SU-DHL-6 (cell line): ENCODE measurements at regions not wholly inside any gene's neighbourhood (a gene's known extent, or its start where the extent isn't known, plus 50 kb on each side); places are given as distances from the start of the nearest gene placed in this dataset.

Experiments
- H2AFZ ChIP-seq: fragments of 200-600 bp; sonication (generic); 2 replicates; pipeline ENCODE4 v1.6.1; 2014; ENCODE audit warnings: low read depth, mild to moderate bottlenecking, moderate library complexity, mixed read lengths, antibody characterized with exemption, low read length; ENCODE audit not compliant: severe bottlenecking
- H3F3A ChIP-seq: fragments of 200-600 bp; shearing (Covaris generic); 2 replicates; pipeline ENCODE4 v1.6.0; 2016; ENCODE audit warnings: antibody characterized with exemption, mild to moderate bottlenecking; ENCODE audit not compliant: insufficient read depth
- H3K27ac ChIP-seq: fragments of 200-600 bp; sonication (generic); 2 replicates; pipeline ENCODE4 v1.5.1; 2016; ENCODE audit warnings: low read depth, mild to moderate bottlenecking, low read length, moderate library complexity, mixed read lengths
- H3K27me3 ChIP-seq: fragments of 200-600 bp; sonication (generic), shearing (Covaris generic); 2 replicates; pipeline ENCODE4 v1.6.0; 2014; ENCODE audit warnings: mild to moderate bottlenecking, low read length
- H3K36me3 ChIP-seq: fragments of 200-600 bp; sonication (generic); 2 replicates; pipeline ENCODE4 v1.6.1; 2014; ENCODE audit warnings: mild to moderate bottlenecking, low read length, mixed read lengths
- H3K4me2 ChIP-seq: fragments of 300-600, 200-600 bp; shearing (Covaris generic), sonication (generic); 2 replicates; pipeline ENCODE4 v1.6.0; 2014; ENCODE audit warnings: low read length, low read depth, mild to moderate bottlenecking; ENCODE audit not compliant: poor library complexity, severe bottlenecking
- H3K4me3 ChIP-seq: fragments of 200-600 bp; sonication (generic); 2 replicates; pipeline ENCODE4 v1.5.1; 2014; ENCODE audit warnings: antibody characterized with exemption, low read length, mild to moderate bottlenecking, mixed read lengths; ENCODE audit not compliant: insufficient read depth, poor library complexity, severe bottlenecking
- H3K79me2 ChIP-seq: fragments of 200-600 bp; sonication (generic); 2 replicates; pipeline ENCODE4 v1.6.1; 2014; ENCODE audit warnings: mild to moderate bottlenecking, low read length, moderate library complexity; ENCODE audit not compliant: insufficient read depth
- H3K9ac ChIP-seq: fragments of 200-600 bp; sonication (generic); 2 replicates; pipeline ENCODE4 v1.7.0; 2014; ENCODE audit warnings: mild to moderate bottlenecking, low read length
- H3K9me2 ChIP-seq: fragments of 200-600 bp; sonication (generic); replicated peaks from 2 replicates; pipeline ENCODE4 v1.6.1; 2014; ENCODE audit warnings: low read length; ENCODE audit not compliant: insufficient read depth
- H3K9me3 ChIP-seq: fragments of 200-600 bp; sonication (generic); 2 replicates; pipeline ENCODE4 v1.6.1; 2014; ENCODE audit warnings: low read length, mixed read lengths; ENCODE audit not compliant: insufficient read depth
- H4K20me1 ChIP-seq: fragments of 200-600 bp; sonication (generic); 2 replicates; pipeline ENCODE4 v1.6.1; 2014; ENCODE audit warnings: low read depth, mild to moderate bottlenecking, antibody characterized with exemption, low read length, moderate library complexity, mixed read lengths
- CTCF ChIP-seq: fragments of 200-600 bp; sonication (generic); IDR thresholded peaks from one replicate; pipeline ENCODE4 v1.5.1; 2017; ENCODE audit warnings: antibody characterized with exemption, mild to moderate bottlenecking, low read length, moderate library complexity; ENCODE audit not compliant: insufficient read depth, poor library complexity, severe bottlenecking
- EZH2phosphoT487 ChIP-seq: fragments of 200-600 bp; sonication (generic), shearing (Covaris generic); conservative IDR thresholded peaks from 2 replicates; pipeline ENCODE4 v1.6.1; 2018; ENCODE audit warnings: mild to moderate bottlenecking, antibody characterized with exemption, low read length, moderate library complexity, mixed read lengths

DNA sequence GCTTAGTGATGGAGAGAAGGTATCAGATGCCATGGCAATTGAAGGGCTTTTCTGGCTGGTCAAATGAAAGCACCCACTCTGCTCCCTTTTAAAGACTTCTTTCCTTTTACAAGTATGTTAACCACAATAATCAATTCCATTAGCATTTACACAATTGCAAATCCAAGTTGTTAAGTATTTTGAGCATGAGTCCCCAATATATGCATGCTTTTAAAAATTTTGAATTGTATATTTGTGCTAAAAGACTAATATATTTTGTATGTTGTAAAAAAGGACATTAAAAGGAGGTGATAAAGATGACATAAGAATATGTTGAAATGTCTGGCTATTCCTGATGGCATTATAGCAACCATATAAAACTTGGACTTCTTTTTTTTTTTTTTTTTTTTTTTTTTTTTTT lies 639.9 kb upstream of the CPEB2 start:
- H2AFZ ChIP-seq, result no peak overlapping the region

GRCh38 chr4:14364953-14365536 lies 637.2 kb upstream of the CPEB2 start:
- Histone ChIP-seq H3K9me2 (no peaks in the 10 kb centered on the region), H2AFZ (no peak overlapping the region)

More for the DNA sequence above, 639.9 kb upstream of the CPEB2 start:
- Histone ChIP-seq H3K9me2 (no peaks in the 10 kb centered on the region), H3K9me3 (no peaks in the 10 kb centered on the region), H3K27ac (no peak overlapping the region), H3K79me2 (no peaks in the 10 kb centered on the region), H3K9ac (no peak overlapping the region), H3F3A (no peaks in the 10 kb centered on the region), H3K27me3 (no peaks in the 10 kb centered on the region), H4K20me1 (no peaks in the 10 kb centered on the region), H3K4me2 (no peak overlapping the region), H3K4me3 (no peak overlapping the region), H3K36me3 (no peaks in the 10 kb centered on the region)
- no peak for TF ChIP-seq EZH2phosphoT487
- no peak for TF ChIP-seq CTCF

DNA sequence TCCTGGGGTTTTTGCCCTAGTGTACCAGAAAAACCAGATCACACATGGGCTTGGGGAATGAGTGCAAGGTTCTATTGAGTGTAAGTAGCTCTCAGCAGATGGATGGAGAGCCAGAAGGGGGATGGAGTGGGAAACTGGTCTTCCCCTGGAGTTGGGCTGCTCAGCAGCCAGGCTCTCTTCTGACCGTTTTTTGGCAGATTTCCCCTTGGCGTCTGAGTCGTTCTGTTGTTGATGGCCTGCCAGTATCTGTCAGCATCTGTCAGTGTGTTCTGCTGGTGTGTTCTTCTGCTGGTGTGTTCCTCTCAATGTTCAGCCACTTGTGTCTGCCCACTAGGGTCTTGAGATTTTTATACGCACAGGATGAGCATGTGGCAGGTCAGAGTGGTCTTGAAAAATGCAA lies 633.9 kb upstream of the CPEB2 start:
- Histone ChIP-seq H3K9ac (no peak overlapping the region), H3K9me2 (no peaks in the 10 kb centered on the region), H3K79me2 (no peaks in the 10 kb centered on the region), H2AFZ (no peak overlapping the region), H3K27me3 (no peaks in the 10 kb centered on the region), H3K4me3 (no peak overlapping the region), H3K9me3 (no peaks in the 10 kb centered on the region), H3K27ac (no peak overlapping the region), H3F3A (no peaks in the 10 kb centered on the region), H3K36me3 (no peaks in the 10 kb centered on the region), H4K20me1 (no peaks in the 10 kb centered on the region), H3K4me2 (no peak overlapping the region)
- no peak for TF ChIP-seq CTCF
- TF ChIP-seq EZH2phosphoT487, result no peak

More at GRCh38 chr4:14364953-14365536, 637.2 kb upstream of the CPEB2 start:
- Histone ChIP-seq H3F3A (no peaks in the 10 kb centered on the region), H3K4me2 (no peak overlapping the region), H3K36me3 (no peaks in the 10 kb centered on the region), H3K79me2 (no peaks in the 10 kb centered on the region), H4K20me1 (no peaks in the 10 kb centered on the region), H3K9ac (no peak overlapping the region), H3K27me3 (no peaks in the 10 kb centered on the region), H3K27ac (no peak overlapping the region), H3K4me3 (no peak overlapping the region), H3K9me3 (no peaks in the 10 kb centered on the region)
- TF ChIP-seq EZH2phosphoT487 (no peak), CTCF (no peak)
